HG03457 (cell line): ENCODE measurements at regions not wholly inside any gene's neighbourhood (a gene's known extent, or its start where the extent isn't known, plus 50 kb on each side); places are given as distances from the start of the nearest gene placed in this dataset.
A peak's percentile ranks its signal among the peaks of the same experiment; 100 is the strongest.
"Not testable (repeated sequence)": the region's sequence is repeated elsewhere in the genome, so short reads cannot be mapped to it uniquely, and the experiment has no call there.

ENCODE experiments used
- ATAC-seq: cut with Tn5 transposase; IDR thresholded peaks from one replicate; pipeline ENCODE4 v1.9.1; 2021; ENCODE audit warnings: moderate number of reproducible peaks; ENCODE audit not compliant: unreplicated experiment

DNA sequence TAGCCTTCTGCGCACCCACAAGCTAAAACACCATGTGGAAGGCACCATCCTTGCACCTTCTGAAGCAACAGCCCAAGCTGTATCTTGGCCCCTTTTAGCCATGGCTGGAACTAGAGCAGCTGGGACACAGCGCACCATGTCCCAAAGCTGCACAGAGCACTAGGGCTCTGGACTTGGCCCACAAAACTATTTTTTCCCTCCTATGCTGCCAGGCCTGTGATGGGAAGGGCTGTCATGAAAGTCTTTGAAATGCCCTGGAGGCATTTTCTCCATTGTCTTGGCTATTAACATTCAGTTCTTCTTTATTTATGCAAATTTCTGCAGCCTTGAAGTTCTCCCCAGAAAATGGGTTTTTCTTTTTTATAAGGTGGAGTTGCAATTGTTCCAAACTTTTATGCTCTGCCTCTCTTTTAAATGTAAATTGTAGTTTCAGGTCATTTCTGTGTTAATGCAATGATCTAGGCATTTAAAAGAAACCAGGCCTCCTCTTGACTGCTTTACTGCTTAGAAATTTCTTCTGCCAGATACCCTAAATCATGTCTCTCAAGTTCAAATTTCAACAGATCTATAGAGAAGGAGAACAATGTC, 996.3 kb downstream of the TAF11L14 start:
- ATAC-seq = no peak

GRCh38 chr5:18652404-18653215, 1018.4 kb downstream of the TAF11L14 start:
- no peak for ATAC-seq

DNA sequence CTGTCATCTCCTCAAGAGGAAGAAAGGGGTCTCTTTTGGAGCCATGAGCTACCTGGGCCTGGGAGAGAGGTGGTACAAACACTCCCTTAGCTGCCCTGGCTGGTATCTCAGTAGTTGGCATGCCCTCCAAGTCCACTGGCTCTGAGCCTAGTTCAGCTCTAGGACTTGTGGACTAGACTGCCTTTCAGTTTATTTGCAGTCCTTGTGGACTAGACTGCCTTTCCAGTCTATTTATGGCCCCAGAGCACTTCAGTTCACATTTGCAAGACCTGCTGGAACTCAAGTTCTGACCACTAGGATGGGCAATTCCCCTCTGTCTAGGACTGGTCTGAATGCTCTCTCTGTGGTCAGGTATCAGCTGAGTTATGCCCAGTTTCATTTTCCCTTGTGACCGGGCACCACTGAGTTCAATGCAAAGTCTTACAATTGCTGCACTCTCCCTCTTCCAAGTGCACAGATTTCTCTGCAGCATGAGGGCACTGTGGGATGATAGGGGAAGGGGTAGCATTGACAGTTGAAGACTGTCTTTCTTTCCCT, 1019.0 kb downstream of the TAF11L14 start:
- no peak for ATAC-seq

GRCh38 chr5:18660511-18660910, 1026.3 kb downstream of the TAF11L14 start:
- ATAC-seq = no peak

DNA sequence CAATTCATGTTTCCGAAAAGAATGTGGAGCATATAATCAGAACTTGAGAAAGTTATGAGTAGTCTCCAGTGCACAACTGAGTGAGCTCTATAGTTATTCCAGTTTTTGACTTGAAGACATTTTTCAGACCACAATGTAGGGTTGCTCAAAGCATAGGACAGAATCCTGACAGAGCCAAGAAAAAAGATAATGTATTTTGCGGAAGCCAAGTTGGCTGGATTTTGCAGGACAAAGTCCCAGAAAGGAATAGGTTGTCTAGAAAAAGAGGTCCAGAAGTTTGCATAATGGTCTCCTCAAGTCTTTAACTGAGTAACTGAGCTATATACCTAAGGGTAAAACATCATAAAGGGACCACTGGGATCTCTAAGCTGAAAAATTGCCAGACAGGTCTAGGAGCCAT, 1028.0 kb downstream of the TAF11L14 start:
- ATAC-seq = no peak

GRCh38 chr5:18674212-18674611, 1040.0 kb downstream of the TAF11L14 start:
- ATAC-seq = not testable (repeated sequence)

DNA sequence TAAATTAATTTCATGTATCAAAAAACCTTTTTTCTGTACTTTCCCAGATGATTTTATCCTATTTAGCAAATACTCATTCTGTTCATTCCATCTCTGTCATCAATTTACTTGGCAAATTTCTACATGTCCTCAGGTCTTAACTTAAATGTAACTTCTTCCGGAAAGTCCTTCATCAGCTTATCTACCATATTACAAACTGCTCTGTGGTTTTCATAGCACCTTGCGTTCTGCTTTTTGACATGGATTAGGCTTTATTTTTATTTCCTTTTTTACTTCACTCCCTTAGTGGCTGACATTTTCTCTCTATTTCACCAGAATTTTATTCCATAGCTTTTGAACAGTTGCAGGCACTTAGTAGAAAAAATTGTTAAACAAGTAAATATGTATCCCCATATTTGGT, 1040.8 kb downstream of the TAF11L14 start:
- ATAC-seq = no peak

- no peak for ATAC-seq
Measured at GRCh38 chr5:18686253-18686652, 1052.0 kb downstream of the TAF11L14 start.

DNA sequence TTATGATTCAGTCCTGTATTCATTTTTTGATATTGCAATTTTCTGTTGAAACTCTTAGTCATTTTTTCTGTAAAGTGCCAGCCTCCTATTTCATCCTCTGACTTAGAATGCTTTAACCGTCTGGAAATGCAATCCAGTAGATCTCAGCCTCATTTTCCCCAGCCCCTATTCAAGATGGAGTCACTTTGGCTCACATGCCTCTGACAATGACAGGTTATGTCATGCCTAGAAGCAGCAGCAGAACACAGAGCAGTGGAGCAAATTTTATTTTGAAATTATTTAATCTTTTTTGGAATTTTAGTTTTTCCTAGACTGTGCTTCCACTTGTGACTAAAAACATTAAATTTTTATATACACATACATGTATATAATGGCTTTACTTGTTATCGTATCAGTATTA, 1053.2 kb downstream of the TAF11L14 start:
- ATAC-seq = no peak

DNA sequence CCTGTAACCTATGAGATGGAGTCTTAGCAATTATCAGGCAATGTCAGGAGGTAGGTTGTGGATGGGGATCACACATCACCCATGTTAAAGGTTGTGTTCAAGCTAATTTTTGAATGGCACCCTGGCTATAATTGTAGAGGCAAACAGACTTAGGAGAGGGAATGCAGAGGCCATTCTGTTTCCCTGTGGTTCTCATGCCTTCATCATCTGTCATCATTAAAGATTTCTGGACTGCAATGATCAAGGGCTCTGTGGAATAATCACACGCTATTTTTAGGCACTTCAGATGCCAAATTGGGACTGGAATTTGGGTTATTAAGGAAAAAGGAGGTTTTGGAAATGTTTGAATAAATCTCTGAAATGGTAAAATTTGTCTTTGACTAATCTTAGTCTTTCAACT, 1065.4 kb downstream of the TAF11L14 start:
- no peak for ATAC-seq

DNA sequence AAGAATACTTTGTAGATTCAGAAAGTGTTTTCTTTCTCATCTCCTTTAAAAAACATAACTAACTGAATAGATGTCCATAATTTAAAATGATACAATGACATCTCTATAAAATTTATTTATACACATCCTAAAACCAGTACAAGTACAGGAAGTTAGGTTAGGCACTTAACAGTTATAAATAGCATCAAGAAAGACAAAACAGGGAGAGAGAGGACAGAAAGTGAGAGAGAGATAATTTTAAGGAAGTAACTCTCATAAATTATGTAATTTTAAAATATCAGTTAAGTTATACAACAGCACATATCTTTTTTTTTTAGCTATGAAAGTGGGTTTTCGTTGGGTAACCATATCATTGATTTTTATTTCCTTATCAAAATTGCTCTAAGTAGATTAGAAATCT, 1068.6 kb downstream of the TAF11L14 start:
- no peak for ATAC-seq

DNA sequence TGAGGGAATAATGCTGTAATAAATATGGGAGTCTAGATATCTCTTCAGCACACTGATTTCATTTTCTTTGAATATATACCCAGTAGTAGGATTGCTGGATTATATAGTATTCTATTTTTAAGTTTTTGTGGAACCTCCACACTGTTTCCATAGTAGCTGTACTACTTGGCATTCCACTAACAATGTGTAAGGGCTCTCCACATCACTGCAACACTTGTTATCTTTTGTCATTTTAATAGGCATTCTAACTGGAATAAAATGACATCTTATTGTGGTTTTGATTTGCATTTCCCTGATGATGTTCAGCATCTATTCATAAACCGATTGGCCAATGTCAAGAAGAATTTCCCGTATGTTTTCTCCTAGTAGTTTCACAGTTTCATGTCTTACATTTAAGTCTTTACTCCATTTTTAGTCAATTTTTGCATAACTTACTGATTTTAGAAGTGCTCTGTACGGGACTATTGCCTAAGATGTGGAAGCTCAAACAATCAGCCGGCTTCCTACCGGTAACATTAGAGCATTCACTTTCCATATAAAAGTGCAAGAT, 1078.8 kb downstream of the TAF11L14 start:
- no peak for ATAC-seq

- ATAC-seq = no peak
Measured at GRCh38 chr5:18720002-18720401, 1085.7 kb downstream of the TAF11L14 start.

- no peak for ATAC-seq
Measured at GRCh38 chr5:18732556-18733479, 1098.6 kb downstream of the TAF11L14 start.

- no peak for ATAC-seq
Measured at GRCh38 chr5:18736051-18736398, 1101.8 kb downstream of the TAF11L14 start.

DNA sequence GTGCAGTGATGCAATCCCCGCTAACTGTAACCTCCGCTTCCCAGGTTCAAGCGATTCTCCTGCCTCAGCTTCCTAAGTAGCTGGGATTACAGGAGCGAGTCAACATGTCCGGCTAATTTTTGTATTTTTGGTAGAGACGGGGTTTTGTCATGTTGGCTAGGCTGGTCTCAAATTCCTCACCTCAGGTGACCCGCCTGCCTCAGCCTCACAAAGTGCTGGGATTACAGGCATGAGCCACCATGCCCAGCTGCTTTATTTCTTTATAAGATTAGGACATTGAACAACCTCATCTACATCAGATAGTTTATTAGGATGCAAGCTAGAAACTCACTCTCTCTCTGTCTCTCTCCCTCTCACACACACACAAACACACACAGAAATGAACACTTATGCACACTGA, 1102.5 kb downstream of the TAF11L14 start:
- not testable (repeated sequence) for ATAC-seq

DNA sequence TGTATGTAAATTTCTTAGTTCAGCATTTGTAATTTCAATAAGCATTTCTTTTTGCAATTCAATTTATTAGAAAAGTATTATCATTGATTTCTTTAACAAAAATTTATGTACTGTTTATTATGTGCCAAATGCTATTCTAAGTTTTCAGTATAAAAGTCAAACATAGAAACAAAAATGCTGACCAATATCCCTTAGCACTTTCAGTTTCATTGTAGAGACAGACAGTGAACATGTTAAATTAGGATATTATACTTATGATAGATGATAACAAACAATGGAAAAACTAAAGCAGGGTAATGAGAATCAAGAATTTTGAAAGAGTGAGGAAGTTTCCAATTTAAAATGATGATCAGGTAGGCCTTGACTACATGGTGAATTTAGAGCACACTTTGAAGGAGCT, 1106.0 kb downstream of the TAF11L14 start:
- peak; percentile 52 for ATAC-seq

GRCh38 chr5:18742830-18743229, 1108.6 kb downstream of the TAF11L14 start:
- no peak for ATAC-seq

- ATAC-seq = no peak
Measured at GRCh38 chr5:18744441-18744840, 1110.2 kb downstream of the TAF11L14 start.

DNA sequence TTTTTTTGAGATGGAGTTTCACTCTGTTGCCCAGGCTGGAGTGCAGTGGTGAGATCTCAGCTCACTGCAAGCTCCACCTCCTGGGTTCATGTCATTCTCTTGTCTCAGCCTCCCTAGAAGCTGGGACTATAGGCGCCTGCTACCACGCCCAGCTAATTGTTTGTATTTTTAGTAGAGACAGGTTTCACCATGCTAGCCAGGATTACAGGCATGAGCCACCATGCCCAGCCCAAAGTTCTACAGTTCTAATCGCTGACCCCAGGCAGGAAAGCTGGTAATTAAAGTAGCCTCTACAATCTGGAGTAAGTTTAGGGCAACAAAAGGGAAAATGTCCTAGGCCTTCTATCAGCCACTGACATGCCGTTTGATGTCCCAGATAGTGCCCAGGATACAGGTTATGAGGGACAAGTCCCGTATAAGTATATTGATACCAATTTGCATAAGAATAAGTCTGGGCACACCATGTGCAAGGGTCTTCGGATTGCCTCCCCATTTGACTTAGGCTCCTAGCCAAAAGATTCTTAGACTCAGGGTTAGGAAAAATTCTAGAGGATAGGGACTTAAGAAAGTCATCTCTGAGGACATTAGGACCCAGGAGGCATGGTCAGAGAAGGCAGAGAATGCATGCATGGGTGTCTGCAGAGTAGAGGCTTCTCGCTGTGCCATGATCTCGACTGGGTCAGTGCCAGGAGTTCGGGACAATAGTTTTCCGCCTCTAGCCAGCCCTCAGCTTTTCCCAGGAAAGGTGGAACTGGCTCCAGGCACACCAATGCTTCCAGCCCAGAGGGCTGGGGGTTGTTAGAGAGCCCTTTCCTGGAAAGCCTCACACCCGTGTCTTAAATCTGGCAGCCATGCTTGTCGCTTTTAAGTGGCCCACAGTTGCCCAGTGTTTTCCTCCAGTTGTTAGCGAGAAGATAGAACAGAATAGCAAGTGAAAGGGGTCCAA, 1111.1 kb downstream of the TAF11L14 start:
- ATAC-seq = peak; percentile 21
